ES-I3 (cell line): ENCODE measurements at regions not wholly inside any gene's neighbourhood (a gene's known extent, or its start where the extent isn't known, plus 50 kb on each side); places are given as distances from the start of the nearest gene placed in this dataset.
"Not testable (repeated sequence)": the region's sequence is repeated elsewhere in the genome, so short reads cannot be mapped to it uniquely, and the experiment has no call there.

ENCODE experiments used
- H3K36me3 ChIP-seq: 2 replicates; pipeline ENCODE4 v1.6.1; 2013; ENCODE audit warnings: mild to moderate bottlenecking, low read length, control low read depth, moderate library complexity; ENCODE audit not compliant: insufficient read depth
- H3K4me1 ChIP-seq: 2 replicates; pipeline ENCODE4 v1.6.1; 2013; ENCODE audit warnings: mild to moderate bottlenecking, control low read depth, low read length; ENCODE audit not compliant: insufficient read depth
- H3K9ac ChIP-seq: 2 replicates; pipeline ENCODE4 v1.6.1; 2013; ENCODE audit warnings: low read depth, mild to moderate bottlenecking, low read length, moderate library complexity
- H3K9me3 ChIP-seq: 2 replicates; pipeline ENCODE4 v1.6.1; 2013; ENCODE audit warnings: mild to moderate bottlenecking, low read length, moderate library complexity; ENCODE audit not compliant: control insufficient read depth, insufficient read depth

GRCh38 chr4:75253094-75253493 lies 261.1 kb downstream of the RCHY1 start:
- H3K9ac ChIP-seq, H3K36me3 ChIP-seq, H3K9me3 ChIP-seq: not testable (repeated sequence)
- H3K4me1 ChIP-seq = peaks cover 13% of the 10 kb centered on the region; the same call in 1 of the 2 replicates

- no peaks in the 10 kb centered on the region for H3K36me3 ChIP-seq
- no peak overlapping the region for H3K9ac ChIP-seq
- H3K4me1 ChIP-seq = peaks cover 13% of the 10 kb centered on the region; the same call in 1 of the 2 replicates
- H3K9me3 ChIP-seq = no peaks in the 10 kb centered on the region
Measured at GRCh38 chr4:75251547-75251946, 262.7 kb downstream of the RCHY1 start.

- peaks cover 13% of the 10 kb centered on the region; the same call in 1 of the 2 replicates for H3K4me1 ChIP-seq
- H3K9ac ChIP-seq = no peak overlapping the region
- no peaks in the 10 kb centered on the region for H3K36me3 ChIP-seq
- H3K9me3 ChIP-seq = no peaks in the 10 kb centered on the region
Measured at GRCh38 chr4:75249739-75250138, 264.5 kb downstream of the RCHY1 start.

- peaks cover 13% of the 10 kb centered on the region; the same call in 1 of the 2 replicates for H3K4me1 ChIP-seq
- H3K9me3 ChIP-seq = no peaks in the 10 kb centered on the region
- no peaks in the 10 kb centered on the region for H3K36me3 ChIP-seq
- H3K9ac ChIP-seq = no peak overlapping the region
Measured at GRCh38 chr4:75248770-75249407, 265.3 kb downstream of the RCHY1 start.

GRCh38 chr4:75244325-75244724 lies 269.9 kb downstream of the RCHY1 start:
- no peak overlapping the region for H3K9ac ChIP-seq
- H3K4me1 ChIP-seq = peaks cover 10% of the 10 kb centered on the region; the same call in 1 of the 2 replicates
- no peaks in the 10 kb centered on the region for H3K36me3 ChIP-seq
- no peaks in the 10 kb centered on the region for H3K9me3 ChIP-seq

GRCh38 chr4:75243570-75243969 lies 270.6 kb downstream of the RCHY1 start:
- no peaks in the 10 kb centered on the region for H3K9me3 ChIP-seq
- no peaks in the 10 kb centered on the region for H3K36me3 ChIP-seq
- no peak overlapping the region for H3K9ac ChIP-seq
- peaks cover 2% of the 10 kb centered on the region; the same call in 1 of the 2 replicates for H3K4me1 ChIP-seq

- Histone ChIP-seq H3K36me3 (no peaks in the 10 kb centered on the region), H3K4me1 (no peaks in the 10 kb centered on the region), H3K9me3 (0 out of 2 replicates have a peak, but pooled peaks cover 4% of the 10 kb centered on the region), H3K9ac (no peak overlapping the region)
Measured at GRCh38 chr4:75235359-75235951, 278.7 kb downstream of the RCHY1 start.

GRCh38 chr4:75232546-75232945 lies 281.7 kb downstream of the RCHY1 start:
- H3K9ac ChIP-seq = no peak overlapping the region
- H3K9me3 ChIP-seq = 0 out of 2 replicates have a peak, but pooled peaks cover under 1% of the 10 kb centered on the region

GRCh38 chr4:75229806-75230570 lies 284.2 kb downstream of the RCHY1 start:
- no peaks in the 10 kb centered on the region for H3K36me3 ChIP-seq
- H3K9me3 ChIP-seq = no peaks in the 10 kb centered on the region
- no peak overlapping the region for H3K9ac ChIP-seq
- no peaks in the 10 kb centered on the region for H3K4me1 ChIP-seq

More at GRCh38 chr4:75232546-75232945, 281.7 kb downstream of the RCHY1 start:
- Histone ChIP-seq H3K36me3 (no peaks in the 10 kb centered on the region), H3K4me1 (no peaks in the 10 kb centered on the region)

- no peak overlapping the region for H3K9ac ChIP-seq
- H3K36me3 ChIP-seq = no peaks in the 10 kb centered on the region
Measured at GRCh38 chr4:75213480-75213879, 280.6 kb downstream of the PARM1 start.

GRCh38 chr4:75211422-75211821 lies 278.5 kb downstream of the PARM1 start:
- H3K9me3 ChIP-seq = no peaks in the 10 kb centered on the region
- no peaks in the 10 kb centered on the region for H3K36me3 ChIP-seq
- H3K4me1 ChIP-seq = no peaks in the 10 kb centered on the region
- no peak overlapping the region for H3K9ac ChIP-seq

More at GRCh38 chr4:75213480-75213879, 280.6 kb downstream of the PARM1 start:
- Histone ChIP-seq H3K9me3 (no peaks in the 10 kb centered on the region), H3K4me1 (no peaks in the 10 kb centered on the region)

GRCh38 chr4:75207902-75208301 lies 275.0 kb downstream of the PARM1 start:
- no peaks in the 10 kb centered on the region for H3K4me1 ChIP-seq
- H3K36me3 ChIP-seq = no peaks in the 10 kb centered on the region
- H3K9ac ChIP-seq = no peak overlapping the region
- H3K9me3 ChIP-seq = no peaks in the 10 kb centered on the region

- H3K9ac ChIP-seq = no peak overlapping the region
- H3K36me3 ChIP-seq = no peaks in the 10 kb centered on the region
- H3K4me1 ChIP-seq = no peaks in the 10 kb centered on the region
- H3K9me3 ChIP-seq = no peaks in the 10 kb centered on the region
Measured at GRCh38 chr4:75195111-75195510, 262.2 kb downstream of the PARM1 start.

GRCh38 chr4:75194180-75194579 lies 261.3 kb downstream of the PARM1 start:
- Histone ChIP-seq H3K9me3 (no peaks in the 10 kb centered on the region), H3K9ac (no peak overlapping the region), H3K4me1 (no peaks in the 10 kb centered on the region), H3K36me3 (no peaks in the 10 kb centered on the region)
